ENCODE measurements at regions not wholly inside any gene's neighbourhood (a gene's known extent, or its start where the extent isn't known, plus 50 kb on each side); places are given as distances from the start of the nearest gene placed in this dataset.

- H3F3A ChIP-seq (ENCODE audit: low read length, unreplicated experiment) = no peaks in the 10 kb centered on the region
- ATAC-seq (no peak), DNase-seq (no peak)
- no peaks in the 10 kb centered on the region for H3K4me1 ChIP-seq (ENCODE audit: insufficient read depth, low read length)
- no peak overlapping the region for H3K4me3 ChIP-seq (ENCODE audit: low read length)
- H3K36me3 ChIP-seq (ENCODE audit: low read depth, low read length) = no peaks in the 10 kb centered on the region
- H2AFZ ChIP-seq (ENCODE audit: low read length) = no peak overlapping the region
- intact Hi-C loops (cut with micrococcal nuclease) = no loop called here
- H3K4me2 ChIP-seq (ENCODE audit: low read length) = no peak overlapping the region
- peaks cover 4% of the 10 kb centered on the region; the same call in 1 of the 2 replicates for H3K27me3 ChIP-seq (ENCODE audit: low read length)
- no peaks in the 10 kb centered on the region for H3K9me3 ChIP-seq (ENCODE audit: low read length)
- ChIA-PET POLR2A (ENCODE audit: unreplicated experiment) (no interaction called here), CTCF (no interaction called here)
- TF ChIP-seq EZH2 (IDR thresholded peaks at IDR 0.05; ENCODE audit: low read length, unreplicated experiment) = no peak
- no peak overlapping the region for H3K9ac ChIP-seq (ENCODE audit: low read length)
- no TSS peak for BruUV-seq (replicated peaks)
- no peaks in the 10 kb centered on the region for H4K20me1 ChIP-seq (ENCODE audit: low read length)
- H3K9me2 ChIP-seq (replicated peaks; ENCODE audit: low read length) = no peaks in the 10 kb centered on the region
- H3K27ac ChIP-seq (ENCODE audit: low read length) = no peak overlapping the region
- H3K79me2 ChIP-seq (ENCODE audit: low read length) = no peaks in the 10 kb centered on the region
Measured at GRCh38 chr14:39609119-39609518, 176.9 kb upstream of the FBXO33 start.

GRCh38 chr14:39607978-39608377 lies 175.7 kb upstream of the FBXO33 start:
- intact Hi-C loops (cut with micrococcal nuclease) = no loop called here
- ATAC-seq = no peak
- H3F3A ChIP-seq (ENCODE audit: low read length, unreplicated experiment) = no peaks in the 10 kb centered on the region
- H3K27me3 ChIP-seq (ENCODE audit: low read length) = no peaks in the 10 kb centered on the region
- ChIA-PET POLR2A (ENCODE audit: unreplicated experiment) (interaction anchor here (0.6 kb wide), 1 partner anchor 31 kb away, joined by 31 read pairs; no protein-coding TSS in a partner anchor), CTCF (no interaction called here)
- TF ChIP-seq CTCF (conservative IDR thresholded peaks at IDR 0.05; ENCODE audit: low read depth, low read length) = no peak
- TF ChIP-seq EZH2phosphoT487 (IDR thresholded peaks at IDR 0.05; ENCODE audit: borderline replicate concordance, low read length) = no peak
- TF ChIP-seq EZH2 (IDR thresholded peaks at IDR 0.05; ENCODE audit: low read length, unreplicated experiment) = no peak
- no peak overlapping the region for H3K4me2 ChIP-seq (ENCODE audit: low read length)
- no peaks in the 10 kb centered on the region for H3K79me2 ChIP-seq (ENCODE audit: low read length)
- no TSS peak for BruUV-seq (replicated peaks)
- no peak overlapping the region for H3K27ac ChIP-seq (ENCODE audit: low read length)
- no peaks in the 10 kb centered on the region for H4K20me1 ChIP-seq (ENCODE audit: low read length)
- H2AFZ ChIP-seq (ENCODE audit: low read length) = no peak overlapping the region
- H3K9me3 ChIP-seq (ENCODE audit: low read length) = no peaks in the 10 kb centered on the region
- no peak overlapping the region for H3K4me3 ChIP-seq (ENCODE audit: low read length)
- no peak overlapping the region for H3K9ac ChIP-seq (ENCODE audit: low read length)
- no peaks in the 10 kb centered on the region for H3K4me1 ChIP-seq (ENCODE audit: insufficient read depth, low read length)
- no peak for DNase-seq
- no peaks in the 10 kb centered on the region for H3K9me2 ChIP-seq (replicated peaks; ENCODE audit: low read length)
- no peaks in the 10 kb centered on the region for H3K36me3 ChIP-seq (ENCODE audit: low read depth, low read length)

GRCh38 chr14:39603942-39604341 lies 171.7 kb upstream of the FBXO33 start:
- Histone ChIP-seq H3K36me3 (ENCODE audit: low read depth, low read length) (no peaks in the 10 kb centered on the region), H3K27me3 (ENCODE audit: low read length) (no peaks in the 10 kb centered on the region), H3K9ac (ENCODE audit: low read length) (no peak overlapping the region), H2AFZ (ENCODE audit: low read length) (no peak overlapping the region), H3K9me2 (replicated peaks; ENCODE audit: low read length) (no peaks in the 10 kb centered on the region), H3K4me1 (ENCODE audit: insufficient read depth, low read length) (no peaks in the 10 kb centered on the region), H3K4me3 (ENCODE audit: low read length) (no peak overlapping the region), H3F3A (ENCODE audit: low read length, unreplicated experiment) (no peaks in the 10 kb centered on the region), H4K20me1 (ENCODE audit: low read length) (no peaks in the 10 kb centered on the region), H3K4me2 (ENCODE audit: low read length) (no peak overlapping the region), H3K9me3 (ENCODE audit: low read length) (no peaks in the 10 kb centered on the region), H3K27ac (ENCODE audit: low read length) (no peak overlapping the region), H3K79me2 (ENCODE audit: low read length) (no peaks in the 10 kb centered on the region)
- TF ChIP-seq CTCF (conservative IDR thresholded peaks at IDR 0.05; ENCODE audit: low read depth, low read length) = no peak
- TF ChIP-seq EZH2phosphoT487 (IDR thresholded peaks at IDR 0.05; ENCODE audit: borderline replicate concordance, low read length) = no peak
- TF ChIP-seq EZH2 (IDR thresholded peaks at IDR 0.05; ENCODE audit: low read length, unreplicated experiment) = no peak
- ChIA-PET POLR2A (ENCODE audit: unreplicated experiment) (no interaction called here), CTCF (no interaction called here)
- no TSS peak for BruUV-seq (replicated peaks)
- no peak for ATAC-seq
- no peak for DNase-seq
- intact Hi-C loops (cut with micrococcal nuclease) = no loop called here
